ENCODE measurements at regions not wholly inside any gene's neighbourhood (a gene's known extent, or its start where the extent isn't known, plus 50 kb on each side); places are given as distances from the start of the nearest gene placed in this dataset.

GRCh38 chr1:114318961-114319360 lies 165.3 kb upstream of the SYT6 start:
- Histone ChIP-seq H3K27me3 (ENCODE audit: insufficient read depth, low read length) (no peaks in the 10 kb centered on the region), H3K9me2 (ENCODE audit: insufficient read depth) (no peaks in the 10 kb centered on the region), H3K36me3 (ENCODE audit: control insufficient read depth in 1 of 2, insufficient read depth in 2 of 2, low read length in 2 of 2) (no peaks in the 10 kb centered on the region), H2AFZ (ENCODE audit: low read depth, low read length, poor library complexity, severe bottlenecking) (no peak overlapping the region), H3K27ac (ENCODE audit: low read depth, low read length) (no peak overlapping the region), H4K20me1 (ENCODE audit: insufficient read depth) (no peaks in the 10 kb centered on the region), H3K4me1 (ENCODE audit: control insufficient read depth in 1 of 2, insufficient read depth in 2 of 2, low read length in 2 of 2) (no peaks in the 10 kb centered on the region), H3K79me2 (ENCODE audit: insufficient read depth, low read length) (no peaks in the 10 kb centered on the region), H3K9ac (ENCODE audit: low read length) (no peak overlapping the region), H3K9me3 (ENCODE audit: control insufficient read depth in 1 of 2, insufficient read depth in 1 of 2, low read depth in 1 of 2, low read length in 2 of 2) (no peaks in the 10 kb centered on the region), H3K4me2 (ENCODE audit: low read length) (no peak overlapping the region), H3K4me3 (replicated peaks in 1 of 2; ENCODE audit: low read depth in 1 of 2, low read length in 2 of 2) (no peak overlapping the region)
- ChIA-PET CTCF (interaction anchor here (0.7 to 1.4 kb wide), 3 partner anchors 28 to 36 kb away, joined by 3 to 5 read pairs (median 3); no protein-coding TSS in a partner anchor), POLR2A (no interaction called here), RAD21 (ENCODE audit: low non-redundant PET in 1 of 2, low total read pairs in 2 of 2, uncharacterized antibody in 2 of 2, unreplicated experiment in 2 of 2) (no interaction called here)
- no peak for DNase-seq (ENCODE audit: low read depth, low spot score)
- BruUV-seq (replicated peaks), result no TSS peak
- ATAC-seq, result no peak
- intact Hi-C loops (cut with micrococcal nuclease), result no loop called here
- TF ChIP-seq ATF3 (IDR thresholded peaks at IDR 0.05) (no peak), JUND (IDR thresholded peaks at IDR 0.05) (no peak), SIN3A (IDR thresholded peaks at IDR 0.05; ENCODE audit: low read depth) (no peak), REST (IDR thresholded peaks at IDR 0.05; ENCODE audit: low read depth) (no peak), SRF (IDR thresholded peaks at IDR 0.05; ENCODE audit: low read depth) (no peak), FOSL1 (IDR thresholded peaks at IDR 0.05; ENCODE audit: low read depth) (no peak), SP1 (IDR thresholded peaks at IDR 0.05; ENCODE audit: low read depth) (no peak), ZBTB33 (IDR thresholded peaks at IDR 0.05; ENCODE audit: extremely low read depth, insufficient replicate concordance, low read length) (no peak), POLR2AphosphoS5 (IDR thresholded peaks at IDR 0.05; ENCODE audit: low read depth, low read length) (no peak), YY1 (IDR thresholded peaks at IDR 0.05; ENCODE audit: extremely low read depth, insufficient replicate concordance, low read depth, low read length) (no peak), EZH2phosphoT487 (IDR thresholded peaks at IDR 0.05; ENCODE audit: borderline replicate concordance) (no peak), ELF1 (IDR thresholded peaks at IDR 0.05; ENCODE audit: borderline replicate concordance, low read depth) (no peak), CBX3 (IDR thresholded peaks at IDR 0.05; ENCODE audit: low read depth) (no peak), ZNF274 (IDR thresholded peaks at IDR 0.05; ENCODE audit: low read depth, low read length) (no peak), MAX (IDR thresholded peaks at IDR 0.05) (no peak), CEBPB (IDR thresholded peaks at IDR 0.05; ENCODE audit: low read depth) (no peak), EZH2 (IDR thresholded peaks at IDR 0.05) (no peak), RAD21 (IDR thresholded peaks at IDR 0.05; ENCODE audit: low read depth) (no peak)
- TF ChIP-seq, protein P1, sequence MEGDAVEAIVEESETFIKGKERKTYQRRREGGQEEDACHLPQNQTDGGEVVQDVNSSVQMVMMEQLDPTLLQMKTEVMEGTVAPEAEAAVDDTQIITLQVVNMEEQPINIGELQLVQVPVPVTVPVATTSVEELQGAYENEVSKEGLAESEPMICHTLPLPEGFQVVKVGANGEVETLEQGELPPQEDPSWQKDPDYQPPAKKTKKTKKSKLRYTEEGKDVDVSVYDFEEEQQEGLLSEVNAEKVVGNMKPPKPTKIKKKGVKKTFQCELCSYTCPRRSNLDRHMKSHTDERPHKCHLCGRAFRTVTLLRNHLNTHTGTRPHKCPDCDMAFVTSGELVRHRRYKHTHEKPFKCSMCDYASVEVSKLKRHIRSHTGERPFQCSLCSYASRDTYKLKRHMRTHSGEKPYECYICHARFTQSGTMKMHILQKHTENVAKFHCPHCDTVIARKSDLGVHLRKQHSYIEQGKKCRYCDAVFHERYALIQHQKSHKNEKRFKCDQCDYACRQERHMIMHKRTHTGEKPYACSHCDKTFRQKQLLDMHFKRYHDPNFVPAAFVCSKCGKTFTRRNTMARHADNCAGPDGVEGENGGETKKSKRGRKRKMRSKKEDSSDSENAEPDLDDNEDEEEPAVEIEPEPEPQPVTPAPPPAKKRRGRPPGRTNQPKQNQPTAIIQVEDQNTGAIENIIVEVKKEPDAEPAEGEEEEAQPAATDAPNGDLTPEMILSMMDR (IDR thresholded peaks at IDR 0.05 in 2 of 3, conservative IDR thresholded peaks at IDR 0.05 in 1 of 3; ENCODE audit: borderline replicate concordance in 1 of 3, insufficient read depth in 1 of 3, low read depth in 2 of 3, low read length in 2 of 3), result no peak
